SU-DHL-6 (cell line): ENCODE measurements at regions not wholly inside any gene's neighbourhood (a gene's known extent, or its start where the extent isn't known, plus 50 kb on each side); places are given as distances from the start of the nearest gene placed in this dataset.

Experiments used
- H2AFZ ChIP-seq: fragments of 200-600 bp; sonication (generic); 2 replicates; pipeline ENCODE4 v1.6.1; 2014; ENCODE audit warnings: low read depth, mild to moderate bottlenecking, moderate library complexity, mixed read lengths, antibody characterized with exemption, low read length; ENCODE audit not compliant: severe bottlenecking
- H3F3A ChIP-seq: fragments of 200-600 bp; shearing (Covaris generic); 2 replicates; pipeline ENCODE4 v1.6.0; 2016; ENCODE audit warnings: antibody characterized with exemption, mild to moderate bottlenecking; ENCODE audit not compliant: insufficient read depth
- H3K27ac ChIP-seq: fragments of 200-600 bp; sonication (generic); 2 replicates; pipeline ENCODE4 v1.5.1; 2016; ENCODE audit warnings: low read depth, mild to moderate bottlenecking, low read length, moderate library complexity, mixed read lengths
- H3K27me3 ChIP-seq: fragments of 200-600 bp; sonication (generic), shearing (Covaris generic); 2 replicates; pipeline ENCODE4 v1.6.0; 2014; ENCODE audit warnings: mild to moderate bottlenecking, low read length
- H3K36me3 ChIP-seq: fragments of 200-600 bp; sonication (generic); 2 replicates; pipeline ENCODE4 v1.6.1; 2014; ENCODE audit warnings: mild to moderate bottlenecking, low read length, mixed read lengths
- H3K4me2 ChIP-seq: fragments of 300-600, 200-600 bp; shearing (Covaris generic), sonication (generic); 2 replicates; pipeline ENCODE4 v1.6.0; 2014; ENCODE audit warnings: low read length, low read depth, mild to moderate bottlenecking; ENCODE audit not compliant: poor library complexity, severe bottlenecking
- H3K4me3 ChIP-seq: fragments of 200-600 bp; sonication (generic); 2 replicates; pipeline ENCODE4 v1.5.1; 2014; ENCODE audit warnings: antibody characterized with exemption, low read length, mild to moderate bottlenecking, mixed read lengths; ENCODE audit not compliant: insufficient read depth, poor library complexity, severe bottlenecking
- H3K79me2 ChIP-seq: fragments of 200-600 bp; sonication (generic); 2 replicates; pipeline ENCODE4 v1.6.1; 2014; ENCODE audit warnings: mild to moderate bottlenecking, low read length, moderate library complexity; ENCODE audit not compliant: insufficient read depth
- H3K9ac ChIP-seq: fragments of 200-600 bp; sonication (generic); 2 replicates; pipeline ENCODE4 v1.7.0; 2014; ENCODE audit warnings: mild to moderate bottlenecking, low read length
- H3K9me2 ChIP-seq: fragments of 200-600 bp; sonication (generic); replicated peaks from 2 replicates; pipeline ENCODE4 v1.6.1; 2014; ENCODE audit warnings: low read length; ENCODE audit not compliant: insufficient read depth
- H3K9me3 ChIP-seq: fragments of 200-600 bp; sonication (generic); 2 replicates; pipeline ENCODE4 v1.6.1; 2014; ENCODE audit warnings: low read length, mixed read lengths; ENCODE audit not compliant: insufficient read depth
- H4K20me1 ChIP-seq: fragments of 200-600 bp; sonication (generic); 2 replicates; pipeline ENCODE4 v1.6.1; 2014; ENCODE audit warnings: low read depth, mild to moderate bottlenecking, antibody characterized with exemption, low read length, moderate library complexity, mixed read lengths
- CTCF ChIP-seq: fragments of 200-600 bp; sonication (generic); IDR thresholded peaks from one replicate; pipeline ENCODE4 v1.5.1; 2017; ENCODE audit warnings: antibody characterized with exemption, mild to moderate bottlenecking, low read length, moderate library complexity; ENCODE audit not compliant: insufficient read depth, poor library complexity, severe bottlenecking
- EZH2phosphoT487 ChIP-seq: fragments of 200-600 bp; sonication (generic), shearing (Covaris generic); conservative IDR thresholded peaks from 2 replicates; pipeline ENCODE4 v1.6.1; 2018; ENCODE audit warnings: mild to moderate bottlenecking, antibody characterized with exemption, low read length, moderate library complexity, mixed read lengths

DNA sequence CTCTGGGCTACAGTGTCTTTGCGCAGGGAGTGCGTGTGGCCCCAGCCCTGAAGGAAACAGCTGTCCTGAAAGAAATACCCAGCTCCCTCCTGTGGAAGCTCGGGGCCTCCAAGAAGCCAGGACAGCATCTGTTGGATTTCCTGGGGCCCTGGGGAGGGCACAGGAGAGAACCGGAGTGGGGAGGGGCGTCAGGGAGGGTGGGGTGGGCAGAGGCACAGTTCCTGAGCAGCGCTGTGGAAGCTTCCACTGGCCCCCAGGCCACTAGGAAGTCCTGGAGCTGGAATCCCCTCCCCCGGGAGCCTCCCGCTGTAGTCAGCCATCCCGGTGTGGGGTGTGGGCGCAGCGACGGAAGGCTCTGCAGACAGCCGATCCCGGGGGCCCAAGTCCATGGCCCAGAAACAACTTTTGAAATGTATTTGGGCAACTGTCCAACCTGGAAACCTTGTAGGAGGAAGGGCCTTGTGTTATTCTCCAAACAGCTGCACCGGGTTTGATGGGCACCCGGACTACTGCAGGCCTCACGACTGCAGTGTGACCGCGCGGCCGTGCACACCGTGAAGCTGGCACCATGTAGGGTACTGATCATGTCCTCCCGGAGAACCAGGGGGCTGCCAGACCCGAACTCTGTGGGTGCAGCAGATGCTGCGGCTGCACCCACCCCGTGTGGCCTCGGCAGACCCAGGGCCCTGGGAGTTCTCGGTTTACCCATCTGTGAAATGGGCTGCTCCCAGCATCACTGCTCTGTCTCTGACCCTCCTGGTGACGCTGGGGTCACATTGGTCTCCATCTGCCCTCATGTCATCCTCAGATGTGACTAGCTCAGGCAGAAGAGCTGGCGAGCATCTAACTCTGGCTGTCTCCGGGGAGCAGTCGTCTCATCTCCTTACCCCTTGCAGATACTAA, 68.5 kb upstream of the HMX1 start:
- H4K20me1 ChIP-seq, result no peaks in the 10 kb centered on the region
- H3K4me2 ChIP-seq, result no peak overlapping the region
- no peak overlapping the region for H3K9ac ChIP-seq
- no peaks in the 10 kb centered on the region for H3K79me2 ChIP-seq
- H3F3A ChIP-seq, result no peaks in the 10 kb centered on the region
- no peak for TF ChIP-seq CTCF
- no peak for TF ChIP-seq EZH2phosphoT487
- H3K36me3 ChIP-seq, result no peaks in the 10 kb centered on the region
- H3K4me3 ChIP-seq, result no peak overlapping the region
- H2AFZ ChIP-seq, result no peak overlapping the region
- no peak overlapping the region for H3K27ac ChIP-seq
- no peaks in the 10 kb centered on the region for H3K9me3 ChIP-seq
- no peaks in the 10 kb centered on the region for H3K9me2 ChIP-seq
- no peaks in the 10 kb centered on the region for H3K27me3 ChIP-seq

GRCh38 chr4:8939160-8939839, 67.7 kb upstream of the HMX1 start:
- Histone ChIP-seq H3K9ac (no peak overlapping the region), H2AFZ (no peak overlapping the region), H3K27ac (no peak overlapping the region), H3K9me3 (no peaks in the 10 kb centered on the region), H4K20me1 (no peaks in the 10 kb centered on the region), H3K36me3 (no peaks in the 10 kb centered on the region), H3K27me3 (no peaks in the 10 kb centered on the region), H3K4me2 (no peak overlapping the region), H3K4me3 (no peak overlapping the region), H3F3A (no peaks in the 10 kb centered on the region), H3K79me2 (no peaks in the 10 kb centered on the region), H3K9me2 (no peaks in the 10 kb centered on the region)
- TF ChIP-seq CTCF (no peak), EZH2phosphoT487 (no peak)

DNA sequence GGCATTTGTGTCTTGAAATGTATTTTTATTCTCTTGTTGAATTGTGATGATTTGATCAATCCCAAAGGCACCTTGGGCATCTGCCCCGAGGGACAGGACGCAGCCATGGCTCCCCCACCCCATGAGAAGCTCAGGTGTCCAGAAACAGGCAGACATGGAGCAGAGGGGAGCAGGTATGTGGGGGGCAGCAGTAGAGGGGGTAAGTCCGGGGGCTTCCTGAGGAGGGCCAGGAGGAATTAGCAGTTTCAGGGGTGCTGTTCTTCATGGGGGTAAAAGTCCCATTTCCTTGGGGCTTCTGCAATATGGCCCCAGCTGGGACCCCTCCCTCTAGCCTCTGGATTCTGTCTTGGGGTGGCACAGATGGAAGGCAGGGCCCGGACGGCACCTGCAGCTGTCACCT, 67.0 kb upstream of the HMX1 start:
- no peaks in the 10 kb centered on the region for H3K27me3 ChIP-seq
- H3K4me3 ChIP-seq, result no peak overlapping the region
- H3K9ac ChIP-seq, result no peak overlapping the region
- no peaks in the 10 kb centered on the region for H3F3A ChIP-seq
- H2AFZ ChIP-seq, result no peak overlapping the region
- no peaks in the 10 kb centered on the region for H4K20me1 ChIP-seq
- H3K79me2 ChIP-seq, result no peaks in the 10 kb centered on the region
- no peak overlapping the region for H3K27ac ChIP-seq
- no peak overlapping the region for H3K4me2 ChIP-seq
- no peak for TF ChIP-seq EZH2phosphoT487
- no peak for TF ChIP-seq CTCF
- H3K9me3 ChIP-seq, result no peaks in the 10 kb centered on the region
- no peaks in the 10 kb centered on the region for H3K9me2 ChIP-seq
- H3K36me3 ChIP-seq, result no peaks in the 10 kb centered on the region
